Prostate gland (tissue), 2 donors: ENCODE measurements at regions not wholly inside any gene's neighbourhood (a gene's known extent, or its start where the extent isn't known, plus 50 kb on each side); places are given as distances from the start of the nearest gene placed in this dataset.

Experiments
- CTCF ChIP-seq, 4 experiments: fragments of 200-600 bp in 2 of 4; fragments of 450-650 bp in 2 of 4; sonication (generic) in 2 of 4; IDR thresholded peaks; 1 replicate in 3 of 4; 2 replicates in 1 of 4; pipeline ENCODE4 v1.5.1; 2016 to 2019; ENCODE audit warnings: antibody characterized with exemption in 4 of 4, mild to moderate bottlenecking in 2 of 4, moderate library complexity in 2 of 4
- POLR2A ChIP-seq: fragments of 450-650 bp; IDR thresholded peaks from one replicate; pipeline ENCODE4 v1.6.1; 2016; ENCODE audit warnings: antibody characterized with exemption, mild to moderate bottlenecking

DNA sequence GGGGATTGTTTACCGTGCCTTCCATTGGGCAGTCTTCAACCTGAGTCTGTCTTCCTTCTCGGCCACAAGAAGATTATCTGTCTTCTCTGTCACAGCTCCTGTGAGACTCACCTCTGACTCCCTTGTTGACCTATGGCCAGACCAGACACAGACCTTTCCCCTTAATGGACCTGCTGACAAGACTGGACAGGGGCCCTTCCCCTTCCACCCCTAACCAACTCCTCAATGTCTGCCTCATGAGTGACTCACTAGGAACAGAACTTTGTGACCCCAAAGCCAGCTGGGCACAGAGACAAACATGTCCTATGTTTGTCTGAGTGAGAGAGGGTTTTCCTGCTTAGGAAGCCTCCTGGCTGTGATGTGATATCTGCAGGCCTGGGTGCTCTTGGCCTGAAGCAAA, 405.0 kb downstream of the BRD1 start:
- TF ChIP-seq POLR2A (no peak), CTCF (IDR thresholded peaks at IDR 0.05) (no peak)
